ENCODE measurements at regions not wholly inside any gene's neighbourhood (a gene's known extent, or its start where the extent isn't known, plus 50 kb on each side); places are given as distances from the start of the nearest gene placed in this dataset.

DNA sequence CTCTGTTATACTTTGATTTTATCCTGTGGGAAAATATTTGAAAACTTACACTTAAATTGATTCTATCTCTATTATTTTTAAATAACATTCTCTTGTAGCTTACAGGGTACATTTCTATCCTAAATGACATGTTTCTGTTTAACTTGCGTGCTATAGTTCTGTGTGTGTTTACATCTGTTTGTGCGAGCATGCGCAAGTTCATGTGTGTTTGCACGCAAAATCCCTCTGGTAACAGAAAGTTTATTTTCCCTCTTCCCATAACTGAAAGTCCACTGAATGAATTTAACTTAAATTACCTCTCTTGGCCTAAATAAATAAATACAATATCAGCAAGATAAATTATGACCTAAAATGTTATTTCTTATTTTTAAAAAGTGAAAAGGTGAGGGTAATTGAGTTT lies 117.3 kb upstream of the NEO1 start:
- DNase-seq (ENCODE audit: missing footprints): no peak
- intact Hi-C loops (cut with DNase I): no loop called here
- ATAC-seq: no peak

DNA sequence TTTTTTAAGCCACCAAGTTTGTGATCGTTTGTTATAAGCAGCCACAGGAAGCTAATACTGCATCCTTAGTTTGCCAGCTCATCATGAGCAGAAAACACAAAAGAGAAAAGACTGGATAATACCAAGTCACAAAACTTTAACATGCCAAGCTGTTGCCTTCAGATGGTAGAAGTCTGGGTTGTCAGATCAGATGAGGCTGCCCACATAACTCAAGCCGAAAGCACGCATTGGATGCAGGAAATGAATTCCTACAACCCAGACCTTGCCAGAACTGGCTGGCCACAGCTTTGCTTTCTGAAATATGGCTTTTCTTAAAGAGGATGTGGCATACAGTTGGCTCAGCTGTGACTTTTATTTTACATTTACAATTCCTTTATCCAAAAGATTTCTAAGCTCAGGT lies 118.3 kb upstream of the NEO1 start:
- DNase-seq (ENCODE audit: missing footprints): no peak
- no peak for ATAC-seq
- intact Hi-C loops (cut with DNase I): no loop called here

DNA sequence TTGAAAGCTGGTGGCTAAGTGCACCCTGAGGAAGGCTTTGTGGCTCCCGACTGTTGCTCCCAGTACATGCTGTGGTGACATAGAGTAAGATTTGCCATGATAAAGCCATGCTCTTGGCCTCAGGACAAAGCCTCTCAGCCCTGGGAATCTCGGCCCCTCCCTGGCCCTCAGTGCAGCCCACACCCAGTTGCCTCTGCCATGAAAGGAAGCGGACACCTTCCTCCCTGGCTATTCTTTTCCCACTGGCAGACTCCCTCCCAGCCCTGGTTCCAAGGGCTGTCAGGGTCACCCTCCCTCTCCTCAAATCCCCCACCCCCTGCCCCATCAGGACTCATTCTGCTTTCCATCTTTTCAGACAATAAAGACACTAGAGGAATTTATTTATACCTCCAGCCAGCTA lies 119.8 kb upstream of the NEO1 start:
- ATAC-seq: no peak

DNA sequence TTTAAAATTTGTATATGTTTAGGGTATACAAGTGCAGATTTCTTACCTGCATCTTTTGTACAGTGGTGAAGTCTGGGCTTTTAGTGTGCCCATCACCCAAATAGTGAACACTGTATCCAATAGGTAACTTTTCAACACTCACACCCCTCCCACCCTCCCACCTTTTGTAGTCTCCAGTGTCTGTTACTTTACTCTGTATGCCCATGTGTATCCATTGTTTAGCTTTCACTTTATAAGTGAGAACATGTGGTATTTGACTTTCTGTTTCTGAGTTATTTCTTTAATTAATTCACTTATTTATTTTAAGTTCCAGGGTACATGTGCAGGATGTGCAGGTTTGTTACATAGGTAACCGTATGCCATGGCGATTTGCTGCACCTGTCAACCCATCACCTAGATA lies 124.8 kb upstream of the NEO1 start:
- no peak for ATAC-seq
- intact Hi-C loops (cut with DNase I): no loop called here

More for the DNA sequence above, 119.8 kb upstream of the NEO1 start:
- intact Hi-C loops (cut with DNase I): no loop called here
- no peak for DNase-seq (ENCODE audit: missing footprints)

DNA sequence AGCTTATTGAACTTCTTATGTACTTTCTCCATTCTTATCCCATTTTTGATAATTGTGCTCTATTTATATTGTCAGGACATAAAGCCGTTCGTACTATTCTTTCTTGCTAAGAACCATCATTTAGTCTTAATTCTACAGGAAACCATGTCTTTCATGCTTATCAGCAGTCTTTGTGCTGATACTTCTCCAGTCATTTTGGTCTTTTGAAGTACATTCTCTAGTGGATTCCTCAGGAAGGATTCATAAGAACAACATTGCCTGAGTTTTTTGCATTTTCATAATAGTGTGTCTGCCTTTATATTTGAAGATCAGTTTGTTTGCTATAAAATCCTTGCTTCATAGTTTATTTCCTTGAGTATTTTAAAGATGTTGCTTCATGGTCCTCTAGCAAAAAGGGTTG lies 126.6 kb upstream of the NEO1 start:
- no peak for ATAC-seq
- intact Hi-C loops (cut with DNase I): no loop called here
- no peak for DNase-seq (ENCODE audit: missing footprints)

More for the DNA sequence above, 124.8 kb upstream of the NEO1 start:
- DNase-seq (ENCODE audit: missing footprints): no peak

DNA sequence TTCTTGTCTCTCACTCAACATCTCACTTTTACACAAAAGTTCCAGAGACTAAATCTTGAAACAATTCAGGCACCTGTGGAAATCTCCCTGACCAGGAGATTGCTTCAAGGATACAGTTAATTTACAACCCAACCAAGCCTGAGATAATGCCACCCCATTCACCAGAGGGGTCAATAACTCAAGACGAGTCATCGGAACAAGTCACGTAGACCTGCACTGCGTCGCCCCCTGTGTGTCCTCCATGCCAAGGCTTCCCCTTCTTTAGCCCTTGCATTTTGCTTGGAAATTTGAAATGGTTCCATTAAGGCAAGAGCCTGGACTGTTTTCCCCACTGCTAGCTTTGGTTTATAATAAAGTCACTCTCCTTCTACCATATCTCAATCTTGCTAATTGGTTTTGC lies 129.0 kb upstream of the NEO1 start:
- no peak for DNase-seq (ENCODE audit: missing footprints)

DNA sequence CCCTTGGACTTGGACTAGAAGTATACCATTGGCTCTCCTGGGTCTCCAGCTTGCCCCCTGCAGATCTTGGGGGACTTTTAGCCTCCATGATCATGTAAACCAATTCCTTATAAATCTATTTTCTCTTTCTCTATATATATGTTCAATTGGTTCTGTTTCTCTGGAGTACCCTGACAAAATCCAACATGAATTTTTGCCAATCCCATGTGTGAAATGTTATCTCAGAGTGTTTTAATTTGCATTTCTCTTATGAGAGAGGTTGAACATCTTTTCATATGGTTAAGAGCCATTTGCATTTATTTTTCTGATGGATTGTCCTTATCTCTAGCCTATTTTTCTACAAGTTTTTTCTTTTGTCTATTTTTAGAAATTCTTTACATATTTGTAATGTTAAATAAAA lies 131.7 kb upstream of the NEO1 start:
- ATAC-seq (no peak), DNase-seq (ENCODE audit: missing footprints) (no peak)
- intact Hi-C loops (cut with DNase I): no loop called here

More for the DNA sequence above, 129.0 kb upstream of the NEO1 start:
- no peak for ATAC-seq
- intact Hi-C loops (cut with DNase I): no loop called here

DNA sequence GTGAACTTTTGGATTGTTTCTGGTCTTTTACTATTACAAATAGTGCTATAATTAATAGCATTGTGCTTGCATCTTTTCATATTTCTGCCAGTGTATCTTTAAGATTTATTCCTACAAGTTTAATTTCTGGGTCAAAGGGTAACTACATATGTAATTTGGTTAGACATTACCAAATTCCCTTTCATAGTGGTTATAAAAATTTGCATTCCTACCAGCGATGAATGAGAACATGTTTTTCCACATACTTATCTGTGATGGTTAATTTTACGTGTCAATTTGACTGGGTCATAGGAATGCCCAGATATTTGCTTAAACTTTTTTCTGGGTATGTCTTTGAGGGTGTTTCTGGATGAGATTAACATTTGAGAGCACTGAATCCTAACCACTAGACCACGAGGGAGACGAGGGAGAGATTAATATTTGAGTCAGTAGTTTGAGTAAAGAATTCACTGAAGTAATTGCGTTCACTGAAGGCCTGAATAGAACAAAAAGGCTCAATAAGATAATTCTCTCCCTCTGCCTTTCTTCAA lies 132.3 kb upstream of the NEO1 start:
- ATAC-seq (no peak), DNase-seq (ENCODE audit: missing footprints) (no peak)
- intact Hi-C loops (cut with DNase I): no loop called here

DNA sequence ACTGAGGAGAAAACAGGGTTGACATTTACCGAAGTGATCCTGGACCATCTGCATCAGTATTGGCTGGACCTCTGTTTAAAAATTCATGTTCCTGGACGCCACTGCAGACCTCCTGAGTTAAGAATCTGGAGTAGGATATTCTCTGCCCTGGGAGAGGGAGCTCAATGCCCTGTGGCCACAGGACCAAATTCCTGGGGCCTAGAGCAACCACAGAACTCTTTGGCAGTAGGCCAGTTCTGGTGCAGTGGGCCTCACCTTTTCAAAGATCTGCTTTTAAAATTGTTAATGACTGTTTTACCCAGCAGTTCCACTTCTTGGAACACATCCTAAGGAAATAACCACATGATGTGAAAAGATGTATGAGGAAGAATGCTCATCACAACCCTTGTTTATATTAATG lies 133.3 kb upstream of the ADPGK start:
- no peak for ATAC-seq
- intact Hi-C loops (cut with DNase I): no loop called here
- no peak for DNase-seq (ENCODE audit: missing footprints)

DNA sequence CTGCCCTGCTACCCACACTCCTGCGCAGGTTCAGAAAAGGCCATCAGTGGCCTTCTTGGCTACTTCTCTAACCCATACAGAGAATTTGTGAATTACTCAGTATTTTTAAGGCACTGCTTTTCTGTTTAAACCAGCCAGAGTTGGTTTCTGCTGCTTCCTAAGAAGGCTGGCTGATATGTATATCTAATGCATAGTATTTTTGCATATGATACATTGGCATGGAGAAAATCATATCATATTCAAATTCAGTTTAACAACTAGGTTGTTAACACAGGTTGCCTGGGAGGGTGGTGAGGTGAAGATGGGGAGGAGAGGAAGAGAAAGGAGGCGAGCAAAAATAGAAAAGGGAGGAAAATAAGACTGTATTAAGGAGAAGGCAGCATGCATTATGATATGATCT lies 132.8 kb upstream of the ADPGK start:
- intact Hi-C loops (cut with DNase I): no loop called here
- DNase-seq (ENCODE audit: missing footprints) (no peak), ATAC-seq (no peak)

DNA sequence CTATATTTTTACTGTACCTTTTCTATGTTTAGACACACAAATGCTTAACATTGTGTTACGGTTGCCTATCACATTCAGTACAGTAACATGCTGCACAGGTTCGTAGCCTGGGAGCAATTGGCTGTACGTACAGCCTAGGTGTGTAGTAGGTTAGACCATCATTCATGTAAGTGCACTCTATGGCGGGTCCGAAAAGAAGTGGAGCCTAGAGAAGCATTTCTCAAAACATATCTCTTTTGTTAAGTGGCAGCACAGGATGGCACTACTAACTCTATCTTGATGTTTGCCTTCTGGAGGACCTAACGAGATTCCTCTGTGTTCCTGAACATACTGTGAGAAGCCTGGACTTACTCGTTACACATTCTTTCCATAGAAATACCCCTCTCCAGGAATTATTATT lies 132.3 kb upstream of the ADPGK start:
- DNase-seq (ENCODE audit: missing footprints) (no peak), ATAC-seq (no peak)
- intact Hi-C loops (cut with DNase I): no loop called here

DNA sequence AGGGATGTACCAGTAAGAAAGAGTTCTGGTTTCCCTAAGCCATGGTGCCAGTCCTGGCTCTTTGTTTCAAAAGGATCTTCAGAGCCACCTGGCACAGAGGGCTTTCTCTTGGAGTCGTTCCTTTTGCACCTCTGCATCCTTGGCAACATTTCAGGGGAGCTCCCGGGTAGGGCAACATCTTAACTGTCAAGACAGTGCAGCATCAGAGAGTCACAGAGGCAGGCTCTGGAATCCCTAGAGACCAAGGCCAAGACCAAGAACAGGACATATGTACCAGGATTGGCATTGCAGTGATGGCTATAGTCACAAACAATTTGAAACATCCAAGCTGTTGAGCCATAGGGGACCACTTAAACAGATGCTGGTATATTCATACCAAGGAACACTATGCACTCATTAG lies 129.4 kb upstream of the ADPGK start:
- DNase-seq (ENCODE audit: missing footprints) (no peak), ATAC-seq (no peak)
- intact Hi-C loops (cut with DNase I): no loop called here

DNA sequence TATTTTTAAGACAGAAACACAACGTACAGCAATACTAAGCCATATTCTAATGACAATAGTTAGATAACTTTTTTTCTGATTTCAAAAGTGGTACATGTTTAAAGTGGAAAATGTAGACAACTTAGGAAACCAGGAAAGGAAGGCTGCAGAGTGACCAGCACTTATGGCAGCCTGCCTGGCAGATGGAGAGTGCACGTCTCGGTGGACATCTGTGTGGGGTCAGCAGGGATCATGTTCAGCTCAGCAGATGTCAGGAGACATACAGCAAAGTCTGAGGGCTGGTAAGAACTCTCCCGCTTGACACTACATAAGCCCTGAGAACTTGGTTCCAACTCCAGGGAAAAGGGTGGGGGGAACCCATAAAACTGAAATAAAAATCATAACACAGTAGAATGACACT lies 128.6 kb upstream of the ADPGK start:
- intact Hi-C loops (cut with DNase I): no loop called here
- DNase-seq (ENCODE audit: missing footprints) (no peak), ATAC-seq (no peak)

DNA sequence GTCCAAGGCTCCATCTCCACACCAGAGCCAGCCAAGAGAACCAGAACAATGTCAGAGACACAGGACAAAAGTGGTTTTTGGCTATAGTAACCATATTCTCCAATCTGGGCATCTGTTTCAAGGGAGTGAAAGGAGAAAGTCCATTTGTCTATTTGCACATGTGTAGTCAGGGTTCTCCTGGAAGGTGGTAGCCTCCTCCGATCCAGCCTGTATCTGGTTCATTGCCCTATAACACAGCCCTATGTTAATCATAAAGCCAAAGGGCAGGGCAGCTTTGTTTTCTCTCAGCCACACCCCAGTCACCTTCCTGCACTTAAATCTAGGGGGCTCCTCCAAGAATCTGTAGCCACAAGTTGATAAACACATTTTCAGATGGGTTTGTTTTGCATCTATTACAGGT lies 128.1 kb upstream of the ADPGK start:
- intact Hi-C loops (cut with DNase I): no loop called here
- no peak for DNase-seq (ENCODE audit: missing footprints)
- ATAC-seq: no peak

DNA sequence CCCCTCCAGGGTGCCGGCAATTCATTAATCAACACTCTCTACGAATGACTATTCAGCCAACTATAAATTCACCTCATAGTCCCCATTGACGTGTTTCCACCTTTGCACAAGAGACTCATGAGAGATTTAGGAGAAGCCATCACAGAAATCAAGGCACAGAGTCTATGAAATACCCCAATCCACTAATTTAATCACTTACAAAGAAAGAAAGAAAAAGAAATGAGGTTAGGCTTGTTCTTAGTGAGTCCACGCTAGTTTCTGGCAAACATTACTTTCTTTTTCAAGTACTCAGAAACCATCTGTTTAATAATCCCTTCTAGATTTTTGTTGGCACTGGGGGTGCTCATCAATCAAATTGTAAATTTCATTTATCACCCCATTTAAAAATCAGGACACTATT lies 125.2 kb upstream of the ADPGK start:
- no peak for DNase-seq (ENCODE audit: missing footprints)
- intact Hi-C loops (cut with DNase I): no loop called here
- no peak for ATAC-seq

DNA sequence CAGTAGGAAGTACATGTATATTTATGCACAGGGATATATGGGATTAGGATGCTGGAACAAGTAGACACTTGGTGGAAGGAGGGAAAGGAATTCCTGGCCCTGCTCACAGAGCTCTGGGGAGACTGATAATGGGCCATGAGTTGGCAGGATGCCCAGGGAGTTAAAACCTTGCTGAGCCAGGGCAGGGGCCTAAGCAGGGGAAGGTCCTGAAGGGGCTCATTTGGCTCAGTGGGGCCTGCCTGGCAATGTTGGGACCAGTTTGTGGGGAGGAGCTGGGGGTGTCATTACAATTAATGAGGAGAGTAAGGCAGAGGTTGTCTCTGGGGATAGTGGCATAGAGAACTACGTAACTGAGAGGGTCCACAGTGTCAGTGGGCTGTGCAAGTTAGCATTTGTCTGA lies 124.2 kb upstream of the ADPGK start:
- intact Hi-C loops (cut with DNase I): no loop called here
- ATAC-seq (peak; percentile 42), DNase-seq (ENCODE audit: missing footprints) (peak; percentile 74)

DNA sequence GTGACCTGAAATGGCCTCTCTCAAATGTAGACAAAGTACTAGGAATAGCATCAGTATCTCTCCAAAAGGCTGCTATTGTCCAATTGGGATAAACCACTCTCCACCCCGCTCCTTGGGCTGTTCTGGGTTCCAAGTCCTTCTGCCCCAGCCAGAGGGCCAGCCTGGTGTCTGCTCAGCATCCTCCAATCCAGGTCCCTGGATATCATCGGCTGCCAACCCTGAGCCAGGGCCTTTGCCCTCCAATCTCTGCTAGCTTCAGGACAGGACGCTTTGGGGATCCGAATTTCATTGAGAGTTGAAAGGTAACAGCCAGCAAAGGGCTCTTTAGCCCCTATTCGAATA lies 119.3 kb upstream of the ADPGK start:
- DNase-seq (ENCODE audit: missing footprints): no peak
- intact Hi-C loops (cut with DNase I): no loop called here
- no peak for ATAC-seq

DNA sequence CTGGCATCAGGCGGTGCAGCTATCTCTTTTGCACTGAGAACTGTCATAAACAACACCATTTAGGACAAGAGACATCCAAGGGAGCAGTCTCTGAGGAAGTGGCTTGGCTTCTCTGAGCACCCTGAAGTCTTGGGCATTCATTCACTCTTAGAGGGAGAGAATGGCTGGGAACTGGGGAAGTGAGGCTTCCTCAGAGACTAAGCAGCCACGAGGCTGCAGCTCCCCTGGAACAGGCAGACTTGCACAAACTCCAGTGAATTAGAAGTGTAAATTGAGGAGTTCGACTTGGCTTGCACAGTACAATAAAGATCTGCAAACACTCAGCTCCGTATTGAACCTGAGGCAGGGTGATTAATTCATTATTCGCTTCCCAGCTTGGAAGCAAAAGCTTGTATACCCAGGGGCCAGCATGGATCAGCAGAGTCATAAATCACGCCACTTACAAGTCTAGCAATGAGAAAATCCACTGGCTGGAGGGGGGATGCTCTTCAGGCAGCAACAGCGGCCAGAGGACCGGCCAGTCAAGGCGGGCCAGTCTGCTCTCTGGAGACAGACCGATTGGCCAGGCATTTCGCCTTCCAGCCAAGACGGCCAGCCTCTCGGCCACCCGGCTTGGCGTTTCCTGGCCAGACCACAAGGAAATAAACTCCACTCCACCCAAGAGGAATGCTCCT lies 118.8 kb upstream of the ADPGK start:
- ATAC-seq (peak; percentile 95), DNase-seq (ENCODE audit: missing footprints) (peak; percentile 85)
- intact Hi-C loops (cut with DNase I): no loop called here

DNA sequence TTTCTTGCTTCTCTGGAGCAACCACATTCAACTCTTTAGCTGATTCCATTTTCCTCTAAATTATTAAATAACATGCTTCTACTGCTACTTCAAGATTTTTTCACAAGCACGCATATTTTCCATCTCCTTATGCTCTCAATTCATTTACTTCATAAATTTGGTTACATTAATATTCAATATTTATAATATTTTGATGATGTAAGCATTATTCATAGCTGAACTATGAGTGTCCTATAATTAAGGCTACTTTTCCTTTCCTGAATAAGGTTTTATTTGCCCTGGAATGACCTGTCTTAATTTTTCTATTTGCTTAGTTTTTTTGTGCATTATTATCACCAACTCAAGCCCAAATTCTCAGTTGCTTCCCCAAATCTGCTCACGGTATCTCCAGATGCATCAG lies 109.4 kb upstream of the ADPGK start:
- intact Hi-C loops (cut with DNase I): no loop called here
- no peak for DNase-seq (ENCODE audit: missing footprints)
- no peak for ATAC-seq

DNA sequence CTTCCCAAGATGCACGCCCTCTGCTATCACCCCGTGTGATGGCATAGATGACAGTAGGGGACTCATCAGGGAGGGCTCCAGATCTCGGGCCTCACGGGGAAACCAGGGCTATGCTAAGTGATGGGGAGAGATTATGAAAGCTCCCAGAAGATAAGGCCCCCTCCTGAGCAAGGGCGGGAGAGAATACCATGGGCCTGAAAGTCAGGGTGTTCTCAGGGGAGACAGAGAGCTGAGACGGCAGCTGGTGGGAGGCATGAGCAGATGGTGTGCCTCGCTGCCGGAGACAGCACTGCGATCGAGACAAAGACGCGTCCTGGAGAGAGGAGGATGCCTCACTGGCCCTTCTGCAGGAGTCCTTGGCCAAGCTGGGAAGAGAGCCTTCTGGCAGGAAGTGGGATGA lies 106.5 kb upstream of the ADPGK start:
- intact Hi-C loops (cut with DNase I): no loop called here
- ATAC-seq (no peak), DNase-seq (ENCODE audit: missing footprints) (no peak)

DNA sequence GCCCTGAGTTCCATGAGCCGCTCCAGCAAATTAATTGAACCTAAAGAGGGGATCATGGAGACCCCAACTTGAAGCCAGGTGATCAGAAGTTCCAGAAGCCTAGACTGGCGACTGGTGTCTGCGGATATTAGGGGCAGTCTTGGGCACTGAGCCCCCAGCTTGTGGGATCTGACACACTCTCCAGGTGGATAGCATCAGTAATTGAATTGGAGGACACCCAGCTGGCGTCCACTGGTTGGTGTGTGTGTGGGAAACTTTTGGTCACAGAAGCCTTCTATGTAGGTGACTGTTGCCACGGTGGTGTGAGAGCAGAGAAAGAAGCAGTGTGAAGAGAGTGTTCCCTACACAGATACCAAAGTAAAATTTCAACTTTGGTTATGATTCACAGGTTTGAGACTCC lies 106.0 kb upstream of the ADPGK start:
- DNase-seq (ENCODE audit: missing footprints) (no peak), ATAC-seq (no peak)
- intact Hi-C loops (cut with DNase I): no loop called here
